Panc1 (cell line): ENCODE measurements at regions not wholly inside any gene's neighbourhood (a gene's known extent, or its start where the extent isn't known, plus 50 kb on each side); places are given as distances from the start of the nearest gene placed in this dataset.

Experiments used
- ATAC-seq: fragments of 200-7000 bp; cut with Tn5 transposase; 2 replicates; pipeline ENCODE4 v1.9.1; 2020; ENCODE audit warnings: mild to moderate bottlenecking, moderate library complexity
- BruUV-seq: library from RNA; stranded (reverse); fragments of 400-500 nt; replicated peaks from 2 replicates; lab custom pipeline; 2021; lab: Mats Ljungman, UMichigan
- CTCF ChIA-PET: fragments of 300-600 bp; sonication (Branson Sonifier 250); formaldehyde crosslinking; loops from one replicate; lab custom pipeline; 2022; ENCODE audit warnings: antibody characterized with exemption; lab: Charles Lee
- POLR2A ChIA-PET: fragments of 300-600 bp; sonication (Branson Sonifier 250); formaldehyde crosslinking; loops from one replicate; lab custom pipeline; 2022; ENCODE audit warnings: antibody characterized with exemption; lab: Charles Lee
- DNase-seq: peaks from one replicate; pipeline ENCODE4 v3.0.0-alpha.2; 2010; ENCODE audit warnings: low read depth, low spot score
- H3K27ac ChIP-seq: 2 replicates; pipeline ENCODE4 v1.5.1; 2011; ENCODE audit warnings: mild to moderate bottlenecking, low read length, inconsistent platforms
- H3K27me3 ChIP-seq: fragments of 200-500 bp; sonication (Bioruptor generic); 2 replicates; pipeline ENCODE4 v1.6.0; 2014; ENCODE audit warnings: low read length, inconsistent platforms; ENCODE audit not compliant: control insufficient read depth, insufficient read depth
- H3K36me3 ChIP-seq: fragments of 200-500 bp; sonication (Bioruptor generic); 2 replicates; pipeline ENCODE4 v1.5.1; 2014; ENCODE audit warnings: inconsistent platforms, mild to moderate bottlenecking, low read length, moderate library complexity; ENCODE audit not compliant: control insufficient read depth, insufficient read depth
- H3K4me1 ChIP-seq: 2 replicates; pipeline ENCODE4 v1.5.1; 2011; ENCODE audit warnings: inconsistent platforms, mild to moderate bottlenecking, low read length, moderate library complexity; ENCODE audit not compliant: control insufficient read depth, insufficient read depth
- H3K4me3 ChIP-seq, 2 experiments: 2 replicates each; pipeline ENCODE4 v1.5.1; 2011 to 2012; ENCODE audit warnings: low read depth in 2 of 2, low read length in 2 of 2, mild to moderate bottlenecking in 2 of 2, inconsistent platforms in 1 of 2, moderate library complexity in 1 of 2
- H3K9me3 ChIP-seq: fragments of 200-500 bp; sonication (Bioruptor generic); 2 replicates; pipeline ENCODE4 v1.5.1; 2014; ENCODE audit warnings: low read depth, mild to moderate bottlenecking, inconsistent platforms, low read length, moderate library complexity; ENCODE audit not compliant: control insufficient read depth, insufficient read depth
- POLR2AphosphoS5 ChIP-seq: IDR thresholded peaks from 2 replicates; pipeline ENCODE4 v1.6.1; 2012; ENCODE audit warnings: mild to moderate bottlenecking, low read depth, low read length, moderate library complexity
- REST ChIP-seq, 2 experiments: IDR thresholded peaks; 2 replicates each; pipeline ENCODE4 v1.6.1; 2011 to 2012; ENCODE audit warnings: low read depth in 2 of 2, control low read depth in 1 of 2, low read length in 1 of 2, mild to moderate bottlenecking in 1 of 2, moderate library complexity in 1 of 2; ENCODE audit not compliant: insufficient read depth in 1 of 2
- SIN3A ChIP-seq: IDR thresholded peaks from 2 replicates; pipeline ENCODE4 v1.6.1; 2012; ENCODE audit warnings: low read depth, mild to moderate bottlenecking, low read length, moderate library complexity, borderline replicate concordance; ENCODE audit not compliant: insufficient read depth
- TCF7L2 ChIP-seq: IDR thresholded peaks from 2 replicates; pipeline ENCODE4 v1.6.1; 2011; ENCODE audit warnings: mild to moderate bottlenecking, low read depth, low read length, inconsistent platforms
- in situ Hi-C: cut with HindIII; loops from 2 replicates; pipeline ENCODE4 v1.10.0; 2016; ENCODE audit warnings: low sequenced_read_pairs, low pct_unique_long_range_greater_than_20kb
- intact Hi-C: fragments of 100-400 bp; cut with micrococcal nuclease; formaldehyde crosslinking; loops from one replicate; pipeline ENCODE4 v1.10.0; 2022; ENCODE audit not compliant: unreplicated experiment
- TF ChIP-seq, protein P1 (sequence below): fragments of 450-650 bp; IDR thresholded peaks from 2 replicates; pipeline ENCODE4 v1.5.1; 2017; ENCODE audit warnings: mild to moderate bottlenecking

DNA sequence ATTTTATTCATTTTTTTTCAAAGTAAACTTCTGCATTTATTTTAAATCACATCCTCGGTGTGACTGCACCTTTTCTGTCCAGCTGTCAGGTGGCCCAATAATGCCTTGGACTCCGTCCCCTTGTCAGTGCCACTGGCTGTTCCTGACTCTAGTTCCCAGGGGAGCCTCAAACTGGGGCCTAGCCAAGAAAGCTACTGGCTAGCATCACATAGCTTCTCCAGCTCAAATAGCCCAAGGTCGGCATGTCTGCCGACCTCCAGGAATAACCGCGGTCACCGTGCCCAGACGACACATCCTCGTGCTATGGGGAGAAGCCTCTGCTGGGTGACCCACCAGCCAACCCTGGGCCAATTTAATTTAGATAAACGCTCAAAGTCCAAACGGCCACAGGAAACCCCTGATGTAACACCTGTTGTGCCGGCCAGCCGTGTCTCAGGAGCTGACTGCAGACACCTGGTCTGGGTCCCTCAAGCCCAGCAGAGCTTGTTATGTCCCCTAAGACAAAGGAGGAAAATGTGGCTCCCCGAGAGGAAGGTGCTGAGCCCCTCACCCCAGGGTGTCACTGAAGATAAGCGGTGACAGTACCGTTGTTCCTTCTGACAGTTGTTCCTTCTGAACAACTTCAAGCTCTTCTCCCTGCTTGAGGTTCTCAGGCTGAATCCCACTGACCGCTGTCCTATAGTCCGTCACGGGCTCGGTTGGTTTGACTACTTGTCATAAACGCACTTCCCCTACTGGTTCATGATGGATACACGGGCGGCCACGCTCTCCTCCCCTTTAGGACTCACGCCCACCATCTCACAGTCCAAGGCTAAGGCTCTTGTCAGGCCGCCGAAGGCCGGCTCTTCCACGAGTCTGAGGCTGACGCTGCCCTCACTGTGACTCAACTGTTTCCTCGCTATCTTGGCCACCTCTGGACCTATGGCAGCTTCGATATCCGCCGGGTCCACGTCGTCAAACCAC lies 126.2 kb downstream of the KLF13 start:
- TF ChIP-seq REST (IDR thresholded peaks at IDR 0.05; ENCODE audit: insufficient read depth in 1 of 2, low read depth in 2 of 2, low read length in 1 of 2), result no peak
- TF ChIP-seq TCF7L2, result no peak
- no peak for TF ChIP-seq SIN3A
- no peak for TF ChIP-seq POLR2AphosphoS5
- TF ChIP-seq, protein P1, sequence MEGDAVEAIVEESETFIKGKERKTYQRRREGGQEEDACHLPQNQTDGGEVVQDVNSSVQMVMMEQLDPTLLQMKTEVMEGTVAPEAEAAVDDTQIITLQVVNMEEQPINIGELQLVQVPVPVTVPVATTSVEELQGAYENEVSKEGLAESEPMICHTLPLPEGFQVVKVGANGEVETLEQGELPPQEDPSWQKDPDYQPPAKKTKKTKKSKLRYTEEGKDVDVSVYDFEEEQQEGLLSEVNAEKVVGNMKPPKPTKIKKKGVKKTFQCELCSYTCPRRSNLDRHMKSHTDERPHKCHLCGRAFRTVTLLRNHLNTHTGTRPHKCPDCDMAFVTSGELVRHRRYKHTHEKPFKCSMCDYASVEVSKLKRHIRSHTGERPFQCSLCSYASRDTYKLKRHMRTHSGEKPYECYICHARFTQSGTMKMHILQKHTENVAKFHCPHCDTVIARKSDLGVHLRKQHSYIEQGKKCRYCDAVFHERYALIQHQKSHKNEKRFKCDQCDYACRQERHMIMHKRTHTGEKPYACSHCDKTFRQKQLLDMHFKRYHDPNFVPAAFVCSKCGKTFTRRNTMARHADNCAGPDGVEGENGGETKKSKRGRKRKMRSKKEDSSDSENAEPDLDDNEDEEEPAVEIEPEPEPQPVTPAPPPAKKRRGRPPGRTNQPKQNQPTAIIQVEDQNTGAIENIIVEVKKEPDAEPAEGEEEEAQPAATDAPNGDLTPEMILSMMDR, result no peak
- in situ Hi-C loops, result no loop called here

GRCh38 chr15:31453558-31454318 lies 127.1 kb downstream of the KLF13 start:
- intact Hi-C loops, result no loop called here
- ATAC-seq, result no peak
- CTCF ChIA-PET, result no interaction called here
- Histone ChIP-seq H3K9me3 (no peaks in the 10 kb centered on the region; the same call in 1 of the 2 replicates), H3K4me1 (no peaks in the 10 kb centered on the region), H3K27ac (no peak overlapping the region), H3K27me3 (no peaks in the 10 kb centered on the region), H3K4me3 (no peak overlapping the region), H3K36me3 (no peaks in the 10 kb centered on the region)
- TF ChIP-seq REST (IDR thresholded peaks at IDR 0.05; ENCODE audit: insufficient read depth in 1 of 2, low read depth in 2 of 2, low read length in 1 of 2), result no peak
- no peak for TF ChIP-seq POLR2AphosphoS5
- no peak for TF ChIP-seq SIN3A
- TF ChIP-seq, protein P1, result no peak
- TF ChIP-seq TCF7L2, result no peak
- BruUV-seq, result no TSS peak
- in situ Hi-C loops, result no loop called here
- DNase-seq, result no peak
- POLR2A ChIA-PET, result no interaction called here

More for the DNA sequence above, 126.2 kb downstream of the KLF13 start:
- no peaks in the 10 kb centered on the region for H3K4me1 ChIP-seq
- intact Hi-C loops, result no loop called here
- no peaks in the 10 kb centered on the region for H3K27me3 ChIP-seq
- ChIA-PET CTCF (no interaction called here), POLR2A (no interaction called here)
- no peak overlapping the region for H3K27ac ChIP-seq
- no peak overlapping the region for H3K4me3 ChIP-seq
- no peaks in the 10 kb centered on the region; the same call in 1 of the 2 replicates for H3K9me3 ChIP-seq
- no peaks in the 10 kb centered on the region for H3K36me3 ChIP-seq
- DNase-seq (no peak), ATAC-seq (no peak)
- BruUV-seq, result no TSS peak
